OCI-LY1 (cell line): ENCODE measurements at regions not wholly inside any gene's neighbourhood (a gene's known extent, or its start where the extent isn't known, plus 50 kb on each side); places are given as distances from the start of the nearest gene placed in this dataset.

Experiments
- CTCF ChIP-seq: fragments of 200-600 bp; sonication (generic), shearing (Covaris generic); IDR thresholded peaks from 2 replicates; pipeline ENCODE4 v1.5.1; 2017; ENCODE audit warnings: mild to moderate bottlenecking, antibody characterized with exemption, low read length, moderate library complexity, mixed read lengths
- EZH2 ChIP-seq: fragments of 200-600 bp; sonication (generic), shearing (Covaris generic); IDR thresholded peaks from 2 replicates; pipeline ENCODE4 v1.8.0; 2017; ENCODE audit warnings: borderline replicate concordance, mixed run types, mild to moderate bottlenecking, antibody characterized with exemption, low read length, moderate library complexity, mixed read lengths

GRCh38 chr1:208737161-208737560, 493.0 kb upstream of the PLXNA2 start:
- no peak for TF ChIP-seq CTCF
- no peak for TF ChIP-seq EZH2
